ENCODE measurements at regions not wholly inside any gene's neighbourhood (a gene's known extent, or its start where the extent isn't known, plus 50 kb on each side); places are given as distances from the start of the nearest gene placed in this dataset.
"Not testable (repeated sequence)": the region's sequence is repeated elsewhere in the genome, so short reads cannot be mapped to it uniquely, and the experiment has no call there.

GRCh38 chr14:30409508-30410015 lies 149.4 kb upstream of the G2E3 start:
- not testable (repeated sequence) for TF ChIP-seq CTCF, POLR2A (IDR thresholded peaks at IDR 0.05)
